OCI-LY3 (cell line): ENCODE measurements at regions not wholly inside any gene's neighbourhood (a gene's known extent, or its start where the extent isn't known, plus 50 kb on each side); places are given as distances from the start of the nearest gene placed in this dataset.

Source experiments
- H2AFZ ChIP-seq: fragments of 200-600, 300-600 bp; shearing (Covaris generic); 2 replicates; pipeline ENCODE4 v1.6.0; 2014; ENCODE audit warnings: antibody characterized with exemption, low read depth, low read length
- H3K27ac ChIP-seq: fragments of 200-600, 300-600 bp; sonication (generic); 2 replicates; pipeline ENCODE4 v1.5.1; 2014; ENCODE audit warnings: mild to moderate bottlenecking, low read length, moderate library complexity, mixed read lengths
- H3K27me3 ChIP-seq: fragments of 200-600, 300-600 bp; sonication (generic); 2 replicates; pipeline ENCODE4 v1.6.1; 2014; ENCODE audit warnings: low read depth, low read length, mixed read lengths
- H3K36me3 ChIP-seq: fragments of 200-600, 300-600 bp; sonication (generic); replicated peaks from 2 replicates; pipeline ENCODE3; 2014; ENCODE audit warnings: low read depth, low read length, mixed read lengths
- H3K4me1 ChIP-seq: fragments of 300-600, 200-600 bp; sonication (generic); 2 replicates; pipeline ENCODE4 v1.6.1; 2014; ENCODE audit warnings: low read length, mixed read lengths
- H3K4me2 ChIP-seq: fragments of 200-600, 300-600 bp; sonication (generic); 2 replicates; pipeline ENCODE4 v1.6.1; 2014; ENCODE audit warnings: low read length, mixed read lengths
- H3K4me3 ChIP-seq: fragments of 300-600, 200-600 bp; sonication (generic); 2 replicates; pipeline ENCODE4 v1.5.1; 2014; ENCODE audit warnings: antibody characterized with exemption, mild to moderate bottlenecking, low read length, moderate library complexity
- H3K79me2 ChIP-seq: fragments of 300-600, 200-600 bp; shearing (Covaris generic); 2 replicates; pipeline ENCODE4 v1.6.1; 2014; ENCODE audit warnings: mild to moderate bottlenecking, low read length, mixed read lengths
- H3K9ac ChIP-seq: fragments of 300-600, 200-600 bp; shearing (Covaris generic); 2 replicates; pipeline ENCODE4 v1.6.0; 2014; ENCODE audit warnings: mild to moderate bottlenecking, low read length, moderate library complexity
- H3K9me3 ChIP-seq: fragments of 200-600, 300-600 bp; shearing (Covaris generic); 2 replicates; pipeline ENCODE4 v1.6.1; 2014; ENCODE audit warnings: low read length, mixed read lengths; ENCODE audit not compliant: insufficient read depth
- H4K20me1 ChIP-seq: fragments of 200-600, 300-600 bp; sonication (generic); 2 replicates; pipeline ENCODE4 v1.6.1; 2016; ENCODE audit warnings: low read length, mixed read lengths; ENCODE audit not compliant: insufficient read depth
- EZH2phosphoT487 ChIP-seq: fragments of 200-600 bp; shearing (Covaris generic); IDR thresholded peaks from 2 replicates; pipeline ENCODE4 v1.6.1; 2018; ENCODE audit warnings: antibody characterized with exemption, mixed run types, low read depth
- TF ChIP-seq, protein P1 (sequence below): fragments of 200-600, 300-600 bp; sonication (generic); IDR thresholded peaks from 2 replicates; pipeline ENCODE4 v1.5.1; 2014; ENCODE audit warnings: antibody characterized with exemption, low read length, low read depth

DNA sequence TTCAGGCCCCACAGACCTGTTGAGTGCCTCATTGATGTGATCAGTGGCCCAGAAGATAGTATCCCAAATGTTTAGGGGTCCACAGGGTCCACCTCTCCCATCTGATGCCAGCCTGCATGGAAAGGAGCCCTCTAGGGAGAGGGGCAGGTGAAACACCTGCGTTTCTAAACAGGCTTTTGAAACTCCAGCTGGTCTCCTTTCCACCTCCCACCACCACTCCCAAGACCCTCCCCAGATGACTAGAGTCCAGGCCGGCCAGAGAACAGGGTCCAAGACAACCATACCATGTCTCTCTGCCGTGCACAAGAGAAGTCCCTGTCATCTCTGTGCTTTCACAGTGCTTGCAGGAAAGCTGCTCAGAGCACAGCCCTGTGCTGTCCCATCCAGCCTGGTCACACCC is 105.0 kb upstream of the NANOS1 start:
- TF ChIP-seq, protein P1, sequence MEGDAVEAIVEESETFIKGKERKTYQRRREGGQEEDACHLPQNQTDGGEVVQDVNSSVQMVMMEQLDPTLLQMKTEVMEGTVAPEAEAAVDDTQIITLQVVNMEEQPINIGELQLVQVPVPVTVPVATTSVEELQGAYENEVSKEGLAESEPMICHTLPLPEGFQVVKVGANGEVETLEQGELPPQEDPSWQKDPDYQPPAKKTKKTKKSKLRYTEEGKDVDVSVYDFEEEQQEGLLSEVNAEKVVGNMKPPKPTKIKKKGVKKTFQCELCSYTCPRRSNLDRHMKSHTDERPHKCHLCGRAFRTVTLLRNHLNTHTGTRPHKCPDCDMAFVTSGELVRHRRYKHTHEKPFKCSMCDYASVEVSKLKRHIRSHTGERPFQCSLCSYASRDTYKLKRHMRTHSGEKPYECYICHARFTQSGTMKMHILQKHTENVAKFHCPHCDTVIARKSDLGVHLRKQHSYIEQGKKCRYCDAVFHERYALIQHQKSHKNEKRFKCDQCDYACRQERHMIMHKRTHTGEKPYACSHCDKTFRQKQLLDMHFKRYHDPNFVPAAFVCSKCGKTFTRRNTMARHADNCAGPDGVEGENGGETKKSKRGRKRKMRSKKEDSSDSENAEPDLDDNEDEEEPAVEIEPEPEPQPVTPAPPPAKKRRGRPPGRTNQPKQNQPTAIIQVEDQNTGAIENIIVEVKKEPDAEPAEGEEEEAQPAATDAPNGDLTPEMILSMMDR: no peak
- no peak for TF ChIP-seq EZH2phosphoT487
- no peaks in the 10 kb centered on the region for H4K20me1 ChIP-seq
- no peaks in the 10 kb centered on the region for H3K36me3 ChIP-seq
- no peaks in the 10 kb centered on the region for H3K27me3 ChIP-seq
- H3K27ac ChIP-seq: no peak overlapping the region
- H3K79me2 ChIP-seq: no peaks in the 10 kb centered on the region
- no peak overlapping the region for H3K4me2 ChIP-seq
- no peak overlapping the region for H3K4me3 ChIP-seq
- no peaks in the 10 kb centered on the region for H3K4me1 ChIP-seq
- H3K9me3 ChIP-seq: no peaks in the 10 kb centered on the region
- H3K9ac ChIP-seq: no peak overlapping the region
- no peak overlapping the region for H2AFZ ChIP-seq

DNA sequence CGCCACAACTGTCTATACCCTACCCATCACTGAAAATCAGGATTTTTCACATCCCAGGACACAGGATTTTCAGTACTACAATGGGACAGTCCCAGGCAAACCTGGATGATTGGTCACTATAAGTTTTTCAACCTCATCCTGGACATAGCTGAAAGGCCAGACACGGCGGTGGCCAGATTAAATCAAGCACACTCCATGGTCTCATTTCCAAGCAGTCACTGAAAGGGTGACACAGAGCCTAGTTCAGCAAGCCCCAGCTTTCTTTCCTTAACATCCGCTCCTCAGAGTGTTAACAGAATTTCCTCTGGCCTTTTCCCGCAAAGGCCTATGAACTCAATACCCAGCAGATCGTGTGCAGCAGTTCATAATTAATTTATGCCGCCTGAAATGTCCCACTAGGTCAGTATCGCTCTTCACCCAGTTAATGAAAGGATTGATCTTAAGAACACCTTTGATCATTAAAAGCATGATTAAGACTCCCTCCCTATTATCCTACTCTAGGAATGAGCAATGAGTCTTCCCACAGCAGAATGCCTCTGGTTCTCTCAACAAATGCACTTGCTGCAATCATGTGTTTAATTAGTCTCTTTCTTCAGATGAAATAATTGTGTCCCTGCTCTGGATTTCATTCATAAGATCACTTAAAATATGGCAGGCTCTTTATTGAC is 104.0 kb upstream of the NANOS1 start:
- no peak overlapping the region for H3K4me2 ChIP-seq
- no peak overlapping the region for H3K27ac ChIP-seq
- H3K79me2 ChIP-seq: no peaks in the 10 kb centered on the region
- H3K4me1 ChIP-seq: no peaks in the 10 kb centered on the region
- H3K9ac ChIP-seq: no peak overlapping the region
- H2AFZ ChIP-seq: no peak overlapping the region
- no peaks in the 10 kb centered on the region for H3K9me3 ChIP-seq
- TF ChIP-seq, protein P1: no peak
- no peak for TF ChIP-seq EZH2phosphoT487
- no peaks in the 10 kb centered on the region for H3K36me3 ChIP-seq
- H3K4me3 ChIP-seq: no peak overlapping the region
- H4K20me1 ChIP-seq: no peaks in the 10 kb centered on the region
- no peaks in the 10 kb centered on the region for H3K27me3 ChIP-seq

- no peak for TF ChIP-seq EZH2phosphoT487
- TF ChIP-seq, protein P1: no peak
- H3K4me2 ChIP-seq: no peak overlapping the region
- no peaks in the 10 kb centered on the region for H3K79me2 ChIP-seq
- no peak overlapping the region for H3K27ac ChIP-seq
- no peaks in the 10 kb centered on the region for H3K4me1 ChIP-seq
- H3K36me3 ChIP-seq: no peaks in the 10 kb centered on the region
- no peak overlapping the region for H2AFZ ChIP-seq
- H4K20me1 ChIP-seq: no peaks in the 10 kb centered on the region
- H3K4me3 ChIP-seq: no peak overlapping the region
- no peaks in the 10 kb centered on the region for H3K27me3 ChIP-seq
- no peaks in the 10 kb centered on the region for H3K9me3 ChIP-seq
- H3K9ac ChIP-seq: no peak overlapping the region
Observed at GRCh38 chr10:118926072-118926417, 103.5 kb upstream of the NANOS1 start.

DNA sequence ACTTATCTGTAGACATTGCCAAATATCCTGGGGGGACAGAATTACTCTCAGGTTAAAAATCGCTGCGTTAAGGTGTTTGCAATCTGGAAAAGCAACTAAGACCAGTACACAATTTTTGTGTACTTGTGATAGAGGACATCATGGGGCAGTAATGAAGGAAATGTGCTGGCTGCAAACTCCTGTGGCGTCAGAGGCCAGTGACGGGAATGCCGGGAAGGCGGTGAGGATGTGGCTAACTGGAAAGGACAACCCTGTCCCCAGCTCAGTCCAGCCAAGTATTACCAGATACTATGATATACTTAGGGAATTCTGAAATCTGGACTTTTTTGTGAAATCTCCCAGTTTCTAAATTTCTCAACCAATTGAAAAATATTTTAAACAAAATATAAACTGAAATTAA is 103.1 kb upstream of the NANOS1 start:
- Histone ChIP-seq H3K9ac (no peak overlapping the region), H3K9me3 (no peaks in the 10 kb centered on the region), H3K27ac (no peak overlapping the region), H3K4me2 (no peak overlapping the region), H3K4me1 (no peaks in the 10 kb centered on the region), H3K79me2 (no peaks in the 10 kb centered on the region), H3K4me3 (no peak overlapping the region), H3K27me3 (no peaks in the 10 kb centered on the region), H4K20me1 (no peaks in the 10 kb centered on the region), H2AFZ (no peak overlapping the region), H3K36me3 (no peaks in the 10 kb centered on the region)
- TF ChIP-seq, protein P1: no peak
- TF ChIP-seq EZH2phosphoT487: no peak
